ENCODE measurements at regions not wholly inside any gene's neighbourhood (a gene's known extent, or its start where the extent isn't known, plus 50 kb on each side); places are given as distances from the start of the nearest gene placed in this dataset.
"Not testable (repeated sequence)": the region's sequence is repeated elsewhere in the genome, so short reads cannot be mapped to it uniquely, and the experiment has no call there.

DNA sequence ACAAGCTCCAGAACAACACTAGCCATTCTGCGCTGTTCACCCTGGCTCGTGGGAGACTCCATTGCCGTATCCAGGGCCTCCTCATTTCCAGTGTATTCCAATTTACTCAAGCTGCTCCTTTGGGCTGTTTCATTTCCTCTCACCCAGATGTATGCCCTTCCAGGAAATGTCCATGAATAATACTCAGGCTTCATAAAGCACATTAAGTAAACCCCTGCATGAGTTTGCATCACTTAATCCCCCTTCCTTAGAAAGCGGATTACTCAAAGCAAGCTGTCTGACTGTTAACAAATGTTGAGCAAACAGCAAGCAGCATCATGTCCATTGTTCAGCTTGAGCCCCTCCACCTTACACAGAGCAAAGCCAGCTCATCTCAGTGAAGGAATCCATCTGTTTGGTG lies 403.6 kb upstream of the PBX1 start:
- H4K20me1 ChIP-seq (ENCODE audit: insufficient read depth, low read length), result no peaks in the 10 kb centered on the region
- H3K4me1 ChIP-seq (ENCODE audit: insufficient read depth, low read length), result no peaks in the 10 kb centered on the region
- no peak overlapping the region for H3K4me3 ChIP-seq (ENCODE audit: low read depth in 1 of 2, low read length in 2 of 2)
- TF ChIP-seq, protein P1, sequence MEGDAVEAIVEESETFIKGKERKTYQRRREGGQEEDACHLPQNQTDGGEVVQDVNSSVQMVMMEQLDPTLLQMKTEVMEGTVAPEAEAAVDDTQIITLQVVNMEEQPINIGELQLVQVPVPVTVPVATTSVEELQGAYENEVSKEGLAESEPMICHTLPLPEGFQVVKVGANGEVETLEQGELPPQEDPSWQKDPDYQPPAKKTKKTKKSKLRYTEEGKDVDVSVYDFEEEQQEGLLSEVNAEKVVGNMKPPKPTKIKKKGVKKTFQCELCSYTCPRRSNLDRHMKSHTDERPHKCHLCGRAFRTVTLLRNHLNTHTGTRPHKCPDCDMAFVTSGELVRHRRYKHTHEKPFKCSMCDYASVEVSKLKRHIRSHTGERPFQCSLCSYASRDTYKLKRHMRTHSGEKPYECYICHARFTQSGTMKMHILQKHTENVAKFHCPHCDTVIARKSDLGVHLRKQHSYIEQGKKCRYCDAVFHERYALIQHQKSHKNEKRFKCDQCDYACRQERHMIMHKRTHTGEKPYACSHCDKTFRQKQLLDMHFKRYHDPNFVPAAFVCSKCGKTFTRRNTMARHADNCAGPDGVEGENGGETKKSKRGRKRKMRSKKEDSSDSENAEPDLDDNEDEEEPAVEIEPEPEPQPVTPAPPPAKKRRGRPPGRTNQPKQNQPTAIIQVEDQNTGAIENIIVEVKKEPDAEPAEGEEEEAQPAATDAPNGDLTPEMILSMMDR (IDR thresholded peaks at IDR 0.05; ENCODE audit: borderline replicate concordance, extremely low read depth, low read length, poor library complexity, severe bottlenecking), result no peak
- TF ChIP-seq EZH2 (IDR thresholded peaks at IDR 0.05; ENCODE audit: borderline replicate concordance, low read depth, low read length, severe bottlenecking), result no peak
- no peak for ATAC-seq (ENCODE audit: insufficient read depth, low read depth)
- no peaks in the 10 kb centered on the region for H3K9me3 ChIP-seq (ENCODE audit: insufficient read depth, low read length, severe bottlenecking)
- no peak overlapping the region for H2AFZ ChIP-seq (ENCODE audit: low read depth, low read length)
- no peaks in the 10 kb centered on the region for H3K36me3 ChIP-seq (ENCODE audit: insufficient read depth, low read length)
- no peaks in the 10 kb centered on the region for H3K27me3 ChIP-seq (ENCODE audit: insufficient read depth, low read length, poor library complexity)
- H3K79me2 ChIP-seq (ENCODE audit: insufficient read depth, low read length), result no peaks in the 10 kb centered on the region
- H3K9ac ChIP-seq (ENCODE audit: low read depth, low read length), result no peak overlapping the region
- H3K27ac ChIP-seq (ENCODE audit: low read length), result no peak overlapping the region
- DNase-seq, result no peak
- H3K4me2 ChIP-seq (ENCODE audit: insufficient read depth, low read length), result no peak overlapping the region

DNA sequence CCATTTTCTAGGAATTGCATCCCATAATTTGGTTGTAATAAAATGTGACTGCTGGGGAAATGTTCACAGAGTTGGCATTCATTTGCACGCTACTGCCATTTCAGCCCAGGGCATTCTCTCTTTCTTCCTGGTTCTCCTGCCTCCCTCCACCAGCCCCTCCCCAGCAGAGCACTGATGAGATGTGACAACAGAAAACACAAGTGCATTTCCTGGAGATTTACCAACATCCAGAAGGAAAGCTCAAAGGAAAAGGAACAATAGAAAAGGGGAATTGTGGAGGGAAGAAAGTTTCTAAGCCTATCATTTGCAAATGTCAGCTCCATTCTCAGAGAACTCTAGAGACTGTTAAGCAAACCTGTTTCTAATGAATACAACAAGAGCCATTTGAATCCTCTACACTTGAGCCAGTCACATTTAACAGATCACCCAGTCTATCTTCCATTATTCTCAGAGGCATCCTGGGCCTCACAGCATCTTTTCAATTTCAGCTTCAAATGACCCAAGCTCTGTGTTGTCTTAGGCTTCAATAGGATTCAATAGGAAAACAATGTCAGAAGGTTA lies 395.6 kb upstream of the PBX1 start:
- Histone ChIP-seq H3K27ac (ENCODE audit: low read length) (no peak overlapping the region), H3K4me1 (ENCODE audit: insufficient read depth, low read length) (no peaks in the 10 kb centered on the region), H3K27me3 (ENCODE audit: insufficient read depth, low read length, poor library complexity) (no peaks in the 10 kb centered on the region), H3K9ac (ENCODE audit: low read depth, low read length) (no peak overlapping the region), H3K4me2 (ENCODE audit: insufficient read depth, low read length) (no peak overlapping the region), H3K4me3 (ENCODE audit: low read depth in 1 of 2, low read length in 2 of 2) (no peak overlapping the region), H2AFZ (ENCODE audit: low read depth, low read length) (no peak overlapping the region), H3K9me3 (ENCODE audit: insufficient read depth, low read length, severe bottlenecking) (no peaks in the 10 kb centered on the region), H4K20me1 (ENCODE audit: insufficient read depth, low read length) (no peaks in the 10 kb centered on the region), H3K79me2 (ENCODE audit: insufficient read depth, low read length) (no peaks in the 10 kb centered on the region), H3K36me3 (ENCODE audit: insufficient read depth, low read length) (no peaks in the 10 kb centered on the region)
- DNase-seq, result no peak
- ATAC-seq (ENCODE audit: insufficient read depth, low read depth), result no peak
- TF ChIP-seq, protein P1 (IDR thresholded peaks at IDR 0.05; ENCODE audit: borderline replicate concordance, extremely low read depth, low read length, poor library complexity, severe bottlenecking), result no peak
- no peak for TF ChIP-seq EZH2 (IDR thresholded peaks at IDR 0.05; ENCODE audit: borderline replicate concordance, low read depth, low read length, severe bottlenecking)

DNA sequence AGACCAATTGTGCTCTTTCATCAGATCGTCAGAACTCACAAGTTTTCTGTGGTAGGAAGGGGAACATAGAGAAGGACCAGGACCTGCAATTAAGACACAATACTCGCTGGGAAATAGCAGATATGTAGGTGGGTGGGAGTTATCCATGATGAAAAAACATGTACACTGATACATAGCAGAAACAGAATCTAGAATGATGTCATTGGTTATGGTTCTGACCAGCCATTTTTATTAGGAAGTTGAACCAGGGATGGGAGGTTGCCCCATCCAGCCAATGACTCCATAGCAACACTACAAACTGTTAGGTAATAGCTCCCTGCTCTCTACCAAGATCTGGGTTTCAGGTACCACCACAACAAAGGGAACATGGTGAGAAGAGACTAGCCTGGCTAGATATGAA lies 393.5 kb upstream of the PBX1 start:
- no peaks in the 10 kb centered on the region for H3K36me3 ChIP-seq (ENCODE audit: insufficient read depth, low read length)
- H3K27ac ChIP-seq (ENCODE audit: low read length), result no peak overlapping the region
- H3K9ac ChIP-seq (ENCODE audit: low read depth, low read length), result no peak overlapping the region
- no peak overlapping the region for H3K4me2 ChIP-seq (ENCODE audit: insufficient read depth, low read length)
- no peaks in the 10 kb centered on the region for H3K79me2 ChIP-seq (ENCODE audit: insufficient read depth, low read length)
- H3K4me1 ChIP-seq (ENCODE audit: insufficient read depth, low read length), result no peaks in the 10 kb centered on the region
- DNase-seq (no peak), ATAC-seq (ENCODE audit: insufficient read depth, low read depth) (no peak)
- no peak overlapping the region for H2AFZ ChIP-seq (ENCODE audit: low read depth, low read length)
- H3K27me3 ChIP-seq (ENCODE audit: insufficient read depth, low read length, poor library complexity), result no peaks in the 10 kb centered on the region
- H4K20me1 ChIP-seq (ENCODE audit: insufficient read depth, low read length), result no peaks in the 10 kb centered on the region
- no peaks in the 10 kb centered on the region for H3K9me3 ChIP-seq (ENCODE audit: insufficient read depth, low read length, severe bottlenecking)
- H3K4me3 ChIP-seq (ENCODE audit: low read depth in 1 of 2, low read length in 2 of 2), result no peak overlapping the region
- no peak for TF ChIP-seq EZH2 (IDR thresholded peaks at IDR 0.05; ENCODE audit: borderline replicate concordance, low read depth, low read length, severe bottlenecking)
- TF ChIP-seq, protein P1 (IDR thresholded peaks at IDR 0.05; ENCODE audit: borderline replicate concordance, extremely low read depth, low read length, poor library complexity, severe bottlenecking), result no peak

DNA sequence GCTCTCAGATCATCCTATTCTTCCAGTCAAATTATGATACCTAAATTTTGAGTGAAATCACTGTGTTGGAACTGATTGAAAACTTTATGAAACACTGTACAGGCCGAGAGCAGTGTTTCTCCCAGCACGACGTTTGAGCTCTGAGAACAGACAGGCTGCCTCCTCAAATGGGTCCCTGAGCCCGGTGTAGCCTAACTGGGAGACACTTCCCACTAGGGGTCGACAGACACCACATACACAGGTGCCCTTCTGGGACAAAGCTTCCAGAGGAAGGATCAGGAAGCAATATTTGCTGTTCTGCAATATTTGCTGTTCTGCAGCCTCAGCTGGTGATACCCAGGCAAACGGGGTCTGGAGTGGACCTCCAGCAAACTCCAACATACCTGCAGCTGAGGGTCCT lies 392.5 kb upstream of the PBX1 start:
- H3K27me3 ChIP-seq (ENCODE audit: insufficient read depth, low read length, poor library complexity); H3K4me1 ChIP-seq (ENCODE audit: insufficient read depth, low read length); DNase-seq; H3K9ac ChIP-seq (ENCODE audit: low read depth, low read length); H3K4me3 ChIP-seq (ENCODE audit: low read depth in 1 of 2, low read length in 2 of 2); H3K79me2 ChIP-seq (ENCODE audit: insufficient read depth, low read length); H3K36me3 ChIP-seq (ENCODE audit: insufficient read depth, low read length); H3K9me3 ChIP-seq (ENCODE audit: insufficient read depth, low read length, severe bottlenecking); H3K4me2 ChIP-seq (ENCODE audit: insufficient read depth, low read length); H4K20me1 ChIP-seq (ENCODE audit: insufficient read depth, low read length); H2AFZ ChIP-seq (ENCODE audit: low read depth, low read length); ATAC-seq (ENCODE audit: insufficient read depth, low read depth); H3K27ac ChIP-seq (ENCODE audit: low read length): not testable (repeated sequence)
